NB4 (cell line): ENCODE measurements at regions not wholly inside any gene's neighbourhood (a gene's known extent, or its start where the extent isn't known, plus 50 kb on each side); places are given as distances from the start of the nearest gene placed in this dataset.

Experiments
- DNase-seq: peaks from one replicate; pipeline ENCODE4 v3.0.0; 2010; ENCODE audit warnings: low read depth
- H3K4me3 ChIP-seq: one replicate; pipeline ENCODE4 v1.5.1; 2011; ENCODE audit warnings: mild to moderate bottlenecking, low read depth, low read length, moderate library complexity
- MYC ChIP-seq: IDR thresholded peaks from 2 replicates; pipeline ENCODE4 v1.6.1; 2011; ENCODE audit warnings: low read depth, low read length
- POLR2A ChIP-seq: IDR thresholded peaks from 2 replicates; pipeline ENCODE4 v1.6.1; 2011; ENCODE audit warnings: mild to moderate bottlenecking; ENCODE audit not compliant: insufficient read length; ENCODE audit errors: extremely low read depth
- TF ChIP-seq, protein P1 (sequence below): IDR thresholded peaks from one replicate; pipeline ENCODE4 v1.5.1; 2012; ENCODE audit warnings: low read depth, low read length
- TF ChIP-seq, protein P2 (sequence below): IDR thresholded peaks from 2 replicates; pipeline ENCODE4 v1.6.1; 2011; ENCODE audit warnings: low read depth, low read length

DNA sequence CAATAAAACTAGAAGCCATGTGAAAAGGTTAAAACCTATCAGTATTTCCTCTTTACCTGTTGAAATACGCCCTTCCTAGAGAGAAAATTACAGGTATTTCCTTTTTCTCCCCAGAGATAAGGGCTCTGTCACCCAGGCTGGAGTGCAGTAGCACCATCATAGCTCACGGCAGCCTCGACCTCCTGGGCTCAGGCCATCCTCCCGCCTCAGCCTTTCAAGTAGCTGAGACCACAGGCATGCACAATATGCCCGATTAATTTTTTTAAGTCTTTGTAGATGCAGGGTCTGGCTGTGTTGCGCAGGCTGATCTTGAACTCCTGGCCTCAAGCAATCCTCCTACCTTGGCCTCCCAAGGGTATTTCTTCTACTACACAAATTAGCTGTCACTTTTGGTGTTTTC lies 154.4 kb downstream of the HNRNPD start:
- TF ChIP-seq, protein P1, sequence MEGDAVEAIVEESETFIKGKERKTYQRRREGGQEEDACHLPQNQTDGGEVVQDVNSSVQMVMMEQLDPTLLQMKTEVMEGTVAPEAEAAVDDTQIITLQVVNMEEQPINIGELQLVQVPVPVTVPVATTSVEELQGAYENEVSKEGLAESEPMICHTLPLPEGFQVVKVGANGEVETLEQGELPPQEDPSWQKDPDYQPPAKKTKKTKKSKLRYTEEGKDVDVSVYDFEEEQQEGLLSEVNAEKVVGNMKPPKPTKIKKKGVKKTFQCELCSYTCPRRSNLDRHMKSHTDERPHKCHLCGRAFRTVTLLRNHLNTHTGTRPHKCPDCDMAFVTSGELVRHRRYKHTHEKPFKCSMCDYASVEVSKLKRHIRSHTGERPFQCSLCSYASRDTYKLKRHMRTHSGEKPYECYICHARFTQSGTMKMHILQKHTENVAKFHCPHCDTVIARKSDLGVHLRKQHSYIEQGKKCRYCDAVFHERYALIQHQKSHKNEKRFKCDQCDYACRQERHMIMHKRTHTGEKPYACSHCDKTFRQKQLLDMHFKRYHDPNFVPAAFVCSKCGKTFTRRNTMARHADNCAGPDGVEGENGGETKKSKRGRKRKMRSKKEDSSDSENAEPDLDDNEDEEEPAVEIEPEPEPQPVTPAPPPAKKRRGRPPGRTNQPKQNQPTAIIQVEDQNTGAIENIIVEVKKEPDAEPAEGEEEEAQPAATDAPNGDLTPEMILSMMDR: no peak
- TF ChIP-seq MYC (no peak), POLR2A (no peak)
- TF ChIP-seq, protein P2, sequence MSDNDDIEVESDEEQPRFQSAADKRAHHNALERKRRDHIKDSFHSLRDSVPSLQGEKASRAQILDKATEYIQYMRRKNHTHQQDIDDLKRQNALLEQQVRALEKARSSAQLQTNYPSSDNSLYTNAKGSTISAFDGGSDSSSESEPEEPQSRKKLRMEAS: no peak
- no peak overlapping the region for H3K4me3 ChIP-seq
- DNase-seq: no peak

DNA sequence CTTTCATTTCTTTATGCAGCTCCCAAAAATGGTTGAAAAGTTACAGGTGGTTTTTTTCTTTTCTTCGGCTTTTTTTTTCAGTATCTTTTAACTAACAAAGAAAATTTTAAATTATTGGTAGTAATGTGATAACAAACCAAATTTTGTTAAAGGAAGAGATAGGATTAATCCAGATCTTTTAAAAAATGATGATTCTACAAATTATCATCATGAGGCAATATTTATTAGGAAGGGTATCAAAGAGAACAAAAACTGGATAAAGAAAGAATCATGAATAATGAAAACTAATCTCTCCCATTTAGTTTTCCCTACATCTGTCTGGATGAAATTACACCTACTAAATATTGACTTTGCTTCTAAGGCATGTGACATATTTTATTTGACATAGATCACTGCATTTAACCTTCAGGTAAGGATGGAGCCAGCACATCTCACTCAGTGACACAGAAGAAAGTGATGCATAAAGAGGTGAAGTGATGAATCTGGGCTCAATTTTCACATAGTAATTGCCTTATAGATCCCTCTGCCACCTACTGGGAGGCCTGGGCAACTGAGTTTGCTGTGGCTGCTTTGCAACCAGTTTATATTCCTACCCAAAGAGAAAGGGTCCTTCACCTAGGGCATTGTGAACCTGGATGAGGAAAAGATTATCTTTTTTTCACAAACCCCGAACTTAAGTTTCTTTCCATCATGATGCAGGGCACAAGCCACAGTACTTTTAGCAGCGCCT lies 155.6 kb downstream of the HNRNPD start:
- TF ChIP-seq POLR2A (no peak), MYC (no peak)
- TF ChIP-seq, protein P1: peak; percentile 17
- TF ChIP-seq, protein P2: no peak
- DNase-seq: no peak
- H3K4me3 ChIP-seq: no peak overlapping the region

DNA sequence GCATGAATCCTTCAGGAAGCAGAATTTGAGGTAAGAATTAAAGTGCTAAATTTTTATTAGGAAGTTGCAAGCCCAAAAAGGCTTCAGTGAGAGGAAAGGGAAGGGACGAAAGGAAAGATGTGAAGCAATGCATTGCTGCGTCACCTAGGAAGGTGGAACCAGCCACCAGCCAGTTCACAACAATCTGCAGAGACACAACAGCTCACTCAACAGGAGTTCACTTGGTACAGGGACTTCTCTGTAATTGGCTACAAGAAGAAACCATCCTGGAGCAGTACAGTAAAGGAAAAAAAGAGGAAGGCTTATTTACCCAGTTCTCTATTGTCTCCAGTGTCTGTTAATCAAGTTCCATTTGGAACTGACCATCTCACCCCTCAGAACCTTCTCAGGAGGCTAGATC lies 157.6 kb downstream of the HNRNPD start:
- TF ChIP-seq, protein P1: no peak
- TF ChIP-seq POLR2A (no peak), MYC (no peak)
- TF ChIP-seq, protein P2: no peak
- DNase-seq: no peak
- no peak overlapping the region for H3K4me3 ChIP-seq

DNA sequence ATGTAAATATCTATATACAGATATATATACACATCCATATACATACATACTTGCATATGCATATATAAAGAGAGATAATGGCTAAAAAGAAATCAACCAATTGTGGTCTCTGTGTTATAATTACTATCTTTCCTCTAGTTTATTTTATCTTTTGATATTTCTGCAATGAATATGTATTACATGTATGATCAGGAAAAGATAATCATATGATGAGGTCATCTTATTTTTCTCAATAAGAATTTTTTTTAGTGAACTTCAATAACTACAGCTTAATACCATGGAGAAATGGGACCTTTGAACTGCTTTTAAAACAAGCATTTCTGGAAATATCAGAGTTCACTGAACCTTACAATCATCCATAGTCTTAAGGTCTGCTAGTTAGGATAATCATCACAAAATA lies 158.0 kb downstream of the HNRNPD start:
- H3K4me3 ChIP-seq: no peak overlapping the region
- no peak for DNase-seq
- no peak for TF ChIP-seq MYC
- TF ChIP-seq, protein P1: no peak
- TF ChIP-seq POLR2A: no peak
- TF ChIP-seq, protein P2: no peak

DNA sequence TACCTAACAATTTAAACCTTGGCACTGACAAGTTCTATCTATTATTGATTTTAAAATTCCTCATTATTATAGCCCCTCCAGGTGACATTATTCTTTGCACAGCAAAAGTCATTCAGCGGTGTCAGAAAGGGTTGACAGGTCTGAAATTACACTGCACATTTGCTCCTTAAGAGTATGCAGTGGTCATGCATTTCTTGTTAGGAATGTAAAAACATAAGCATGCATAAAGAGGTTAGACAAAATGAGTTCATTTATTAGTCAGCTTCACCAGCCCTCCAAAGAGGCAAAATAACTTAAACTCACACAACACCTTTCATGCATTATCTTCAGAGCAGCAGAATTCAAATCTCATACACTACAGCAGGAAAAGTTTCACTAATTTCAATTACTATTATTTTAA lies 158.8 kb downstream of the HNRNPD start:
- no peak overlapping the region for H3K4me3 ChIP-seq
- TF ChIP-seq POLR2A: no peak
- TF ChIP-seq, protein P2: no peak
- TF ChIP-seq, protein P1: no peak
- TF ChIP-seq MYC: no peak
- DNase-seq: no peak
